GM19328 (cell line): ENCODE measurements at regions not wholly inside any gene's neighbourhood (a gene's known extent, or its start where the extent isn't known, plus 50 kb on each side); places are given as distances from the start of the nearest gene placed in this dataset.

Source experiments
- ATAC-seq: cut with Tn5 transposase; IDR thresholded peaks from one replicate; pipeline ENCODE4 v1.9.1; 2021; ENCODE audit warnings: mild to moderate bottlenecking, moderate library complexity; ENCODE audit not compliant: unreplicated experiment

- ATAC-seq: no peak
These were observed 553.0 kb upstream of the ZNF462 start for GRCh38 chr9:106309925-106310324.

GRCh38 chr9:106310782-106311181, 552.2 kb upstream of the ZNF462 start:
- ATAC-seq: no peak

- no peak for ATAC-seq
These were observed 550.1 kb upstream of the ZNF462 start for GRCh38 chr9:106312906-106313305.

- no peak for ATAC-seq
These were observed 548.5 kb upstream of the ZNF462 start for GRCh38 chr9:106314476-106314875.

- no peak for ATAC-seq
These were observed 541.4 kb upstream of the ZNF462 start for GRCh38 chr9:106321394-106322180.

- ATAC-seq: no peak
These were observed 540.2 kb upstream of the ZNF462 start for GRCh38 chr9:106322706-106323245.

- ATAC-seq: no peak
These were observed 538.8 kb upstream of the ZNF462 start for GRCh38 chr9:106324053-106324585.

- no peak for ATAC-seq
These were observed 538.2 kb upstream of the ZNF462 start for GRCh38 chr9:106324591-106325280.

- ATAC-seq: peak; percentile 62
These were observed 536.5 kb upstream of the ZNF462 start for GRCh38 chr9:106326493-106326892.

- ATAC-seq: no peak
These were observed 529.5 kb upstream of the ZNF462 start for GRCh38 chr9:106333481-106333880.

GRCh38 chr9:106334081-106334480, 528.9 kb upstream of the ZNF462 start:
- no peak for ATAC-seq

- no peak for ATAC-seq
These were observed 523.1 kb upstream of the ZNF462 start for GRCh38 chr9:106339882-106340281.

- ATAC-seq: no peak
These were observed 512.2 kb upstream of the ZNF462 start for GRCh38 chr9:106350777-106351176.

- no peak for ATAC-seq
These were observed 506.0 kb upstream of the ZNF462 start for GRCh38 chr9:106356924-106357323.

- no peak for ATAC-seq
These were observed 504.6 kb upstream of the ZNF462 start for GRCh38 chr9:106358331-106358730.

- ATAC-seq: no peak
These were observed 486.3 kb upstream of the ZNF462 start for GRCh38 chr9:106376689-106377088.

GRCh38 chr9:106383072-106383471, 479.9 kb upstream of the ZNF462 start:
- no peak for ATAC-seq

- ATAC-seq: no peak
These were observed 475.0 kb upstream of the ZNF462 start for GRCh38 chr9:106387965-106388364.

- ATAC-seq: no peak
These were observed 469.7 kb upstream of the ZNF462 start for GRCh38 chr9:106393226-106393625.

GRCh38 chr9:106400170-106400569, 462.8 kb upstream of the ZNF462 start:
- no peak for ATAC-seq

- no peak for ATAC-seq
These were observed 462.0 kb upstream of the ZNF462 start for GRCh38 chr9:106400950-106401349.

GRCh38 chr9:106403081-106403480, 459.9 kb upstream of the ZNF462 start:
- ATAC-seq: no peak
